H1 (cell line): ENCODE measurements at regions not wholly inside any gene's neighbourhood (a gene's known extent, or its start where the extent isn't known, plus 50 kb on each side); places are given as distances from the start of the nearest gene placed in this dataset.

ENCODE experiments used
- CHD2 ChIP-seq: IDR thresholded peaks from 2 replicates; pipeline ENCODE4 v1.6.1; 2012; ENCODE audit warnings: low read length, improper control_type of control experiment
- CTCF ChIP-seq, 3 experiments: IDR thresholded peaks; 1 replicate in 2 of 3; 2 replicates in 1 of 3; pipeline versions ENCODE4 v1.5.1 to v1.6.1; 2011; ENCODE audit warnings: low read length in 3 of 3, mild to moderate bottlenecking in 3 of 3, inconsistent platforms in 2 of 3, low read depth in 1 of 3, moderate library complexity in 1 of 3; ENCODE audit not compliant: insufficient read depth in 1 of 3; ENCODE audit errors: control extremely low read depth in 1 of 3
- EZH2 ChIP-seq: fragments of 200-600 bp; sonication (generic); IDR thresholded peaks from 2 replicates; pipeline ENCODE4 v1.7.1; 2012; ENCODE audit warnings: low read depth, mild to moderate bottlenecking, moderate library complexity, low read length, inconsistent platforms; ENCODE audit not compliant: severe bottlenecking
- MAX ChIP-seq: IDR thresholded peaks from 2 replicates; pipeline ENCODE4 v1.6.1; 2012; ENCODE audit warnings: inconsistent platforms

GRCh38 chr2:80854831-80855230, 550.3 kb upstream of the LRRTM1 start:
- TF ChIP-seq CTCF (IDR thresholded peaks at IDR 0.05; ENCODE audit: control extremely low read depth in 1 of 3, insufficient read depth in 1 of 3, low read depth in 1 of 3, low read length in 3 of 3) (no peak), EZH2 (no peak), CHD2 (no peak), MAX (no peak)
